ENCODE measurements at regions not wholly inside any gene's neighbourhood (a gene's known extent, or its start where the extent isn't known, plus 50 kb on each side); places are given as distances from the start of the nearest gene placed in this dataset.
A peak's percentile ranks its signal among the peaks of the same experiment; 100 is the strongest.

GRCh38 chr4:41429280-41429669, 108.7 kb upstream of the LIMCH1 start:
- no peak for DNase-seq

- DNase-seq: no peak
Observed at GRCh38 chr4:41430792-41431191, 107.2 kb upstream of the LIMCH1 start.

DNA sequence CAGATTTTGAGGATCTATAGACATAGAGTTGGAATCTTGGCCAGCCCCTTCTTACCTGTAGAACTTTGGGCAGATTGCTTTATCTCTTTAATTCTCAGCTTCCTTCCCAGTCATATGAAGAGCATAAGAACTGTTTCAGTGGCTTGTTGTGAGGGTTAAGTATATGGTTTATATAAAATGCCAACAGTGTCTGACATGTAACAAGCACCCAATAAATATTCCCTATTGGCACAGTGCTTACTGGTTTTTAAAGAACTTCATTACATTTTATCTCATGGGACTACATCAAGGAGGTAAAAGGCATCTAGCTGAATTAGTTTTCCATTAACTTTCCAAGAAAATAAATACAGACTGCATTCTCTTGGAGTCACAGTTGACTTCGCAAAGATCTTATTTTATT, 106.7 kb upstream of the LIMCH1 start:
- DNase-seq: no peak

GRCh38 chr4:41432219-41432618, 105.7 kb upstream of the LIMCH1 start:
- DNase-seq: no peak

DNA sequence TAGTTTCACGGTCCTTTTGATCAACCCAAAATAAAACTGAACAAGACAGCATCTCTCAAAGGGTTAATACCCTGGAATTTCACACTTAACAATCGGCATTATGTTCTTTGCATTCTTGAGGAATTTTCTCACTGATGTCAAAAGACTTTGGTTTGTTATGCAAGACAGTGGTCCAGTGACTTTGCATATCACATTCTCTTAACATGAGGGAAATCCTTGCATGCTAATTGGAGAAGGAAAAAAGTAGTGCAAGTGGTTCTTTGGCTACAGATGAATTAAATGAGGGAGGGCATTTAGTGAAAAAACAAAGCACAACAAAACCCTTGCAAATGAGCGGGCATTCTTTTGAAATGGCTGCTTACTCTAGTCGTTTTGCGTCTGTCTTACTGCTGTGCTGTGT, 105.1 kb upstream of the LIMCH1 start:
- DNase-seq: peak in 2 of 3 donors; percentile 10 to 38

DNA sequence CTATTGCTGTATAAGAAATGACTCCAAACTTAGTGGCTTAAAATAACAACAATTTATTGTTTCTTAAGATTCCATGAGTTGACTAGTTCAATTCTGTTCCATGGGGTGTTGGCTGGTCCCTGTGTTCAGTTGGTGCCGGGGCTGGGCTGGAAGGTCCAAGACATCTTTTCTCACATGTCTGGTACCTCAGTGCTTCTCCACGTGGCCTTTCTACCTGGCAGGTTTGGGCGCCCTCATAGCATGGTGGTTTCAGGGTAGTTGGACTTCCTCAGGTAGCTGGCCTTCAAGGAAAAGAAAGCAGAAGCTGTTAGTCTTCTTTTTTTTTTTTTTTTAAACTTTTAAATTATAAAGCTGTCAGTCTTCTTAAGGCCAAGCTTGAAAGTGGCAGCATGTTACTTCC, 104.6 kb upstream of the LIMCH1 start:
- no peak for DNase-seq

GRCh38 chr4:41435510-41435909, 102.4 kb upstream of the LIMCH1 start:
- no peak for DNase-seq

GRCh38 chr4:41436419-41436818, 101.5 kb upstream of the LIMCH1 start:
- DNase-seq: no peak

DNA sequence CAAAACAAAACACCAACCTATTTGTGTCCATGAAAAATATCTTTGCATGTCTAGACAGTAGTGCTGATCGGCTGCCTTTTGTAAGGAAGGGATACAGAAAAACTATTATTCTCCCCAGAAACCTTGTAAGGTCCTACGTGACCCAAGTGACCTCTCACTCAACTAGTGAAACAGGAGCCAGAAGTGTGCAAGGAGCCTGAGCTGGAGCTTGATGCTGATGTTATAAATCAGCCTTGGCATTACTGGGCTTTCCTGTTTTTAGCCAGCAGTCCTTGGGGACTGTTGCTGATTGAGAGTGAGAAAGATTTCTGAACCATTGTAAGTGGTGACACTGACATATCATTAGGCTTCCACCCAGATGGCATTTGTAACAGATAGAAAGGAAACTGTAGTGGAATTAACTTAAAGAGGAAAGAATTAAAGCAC, 100.8 kb upstream of the LIMCH1 start:
- DNase-seq: no peak

DNA sequence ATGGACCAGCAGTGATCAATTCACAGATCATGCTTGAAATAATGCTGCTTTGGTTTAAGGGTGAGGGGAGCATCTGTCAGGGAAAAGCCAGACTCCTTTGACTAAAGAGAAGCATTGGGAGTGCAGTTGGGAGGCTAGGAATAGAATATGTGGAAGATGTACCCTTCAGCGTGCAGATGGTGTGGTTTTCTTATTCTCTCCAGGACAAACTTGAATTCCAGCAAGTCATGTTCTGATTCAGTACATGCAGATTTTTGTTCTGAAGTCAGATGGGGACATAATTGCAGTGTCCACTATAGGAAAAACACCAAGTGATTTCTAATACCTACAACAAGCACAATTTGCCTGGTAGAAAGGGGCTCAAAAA, 99.0 kb upstream of the LIMCH1 start:
- no peak for DNase-seq

DNA sequence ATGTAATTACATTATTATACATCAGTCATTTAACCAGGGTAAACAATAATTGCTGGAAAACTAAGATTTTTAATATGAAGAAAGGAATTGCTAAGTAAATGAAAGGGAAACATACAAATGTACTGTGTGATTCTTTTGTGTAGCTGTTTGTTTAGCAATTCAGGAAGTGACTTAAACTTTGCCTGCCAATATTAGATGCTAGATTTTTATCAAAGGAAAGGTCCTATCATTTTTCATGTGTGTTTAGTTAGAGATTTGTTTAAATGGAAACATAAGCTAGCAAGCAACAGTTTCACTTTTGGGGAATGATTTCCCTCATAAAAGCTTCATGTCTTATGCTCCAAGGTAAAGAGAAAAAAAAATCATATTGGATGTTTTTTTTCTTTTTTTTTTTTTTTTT, 95.1 kb upstream of the LIMCH1 start:
- DNase-seq: no peak

DNA sequence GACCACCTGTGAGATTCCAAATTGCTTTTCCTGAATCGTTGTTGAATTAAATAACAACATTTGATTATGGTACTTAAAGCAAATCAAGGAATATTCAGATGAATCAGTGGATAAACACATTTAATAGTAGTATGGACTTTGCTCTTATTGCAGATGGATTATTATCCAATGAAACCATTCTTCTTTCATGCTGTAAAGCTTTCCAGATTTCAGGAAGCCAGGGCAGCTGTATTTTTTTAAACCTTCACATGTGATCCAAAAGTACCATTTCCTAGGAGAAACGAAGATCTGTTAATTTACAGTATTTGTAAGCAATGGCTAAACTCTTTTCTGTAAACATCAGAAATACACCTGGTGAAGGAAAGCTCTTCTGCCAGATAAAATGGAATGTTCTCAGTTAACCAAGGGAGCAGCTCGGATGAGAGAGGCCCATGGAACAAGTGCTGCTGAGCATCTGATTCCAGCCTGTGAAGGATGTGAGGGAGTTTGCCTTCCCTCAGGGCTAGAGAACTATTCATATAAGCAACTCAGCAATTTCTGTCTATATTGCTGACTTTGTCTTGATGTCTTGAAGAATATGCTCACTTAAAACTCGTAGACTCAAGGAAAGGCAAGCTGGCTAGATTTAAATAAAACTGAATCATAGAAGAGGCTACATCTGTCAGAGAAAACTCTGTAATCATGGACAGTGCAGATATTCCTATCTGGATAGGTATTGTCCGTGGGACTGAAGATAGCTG, 94.4 kb upstream of the LIMCH1 start:
- DNase-seq: no peak

GRCh38 chr4:41446391-41446790, 91.6 kb upstream of the LIMCH1 start:
- no peak for DNase-seq

GRCh38 chr4:41446981-41447725, 90.8 kb upstream of the LIMCH1 start:
- no peak for DNase-seq

GRCh38 chr4:41448934-41449333, 89.0 kb upstream of the LIMCH1 start:
- DNase-seq: no peak

GRCh38 chr4:41451961-41452360, 86.0 kb upstream of the LIMCH1 start:
- peak in 1 of 3 donors; percentile 4 for DNase-seq

GRCh38 chr4:41452484-41453225, 85.3 kb upstream of the LIMCH1 start:
- peak in 2 of 3 donors; percentile 9 to 34 for DNase-seq

DNA sequence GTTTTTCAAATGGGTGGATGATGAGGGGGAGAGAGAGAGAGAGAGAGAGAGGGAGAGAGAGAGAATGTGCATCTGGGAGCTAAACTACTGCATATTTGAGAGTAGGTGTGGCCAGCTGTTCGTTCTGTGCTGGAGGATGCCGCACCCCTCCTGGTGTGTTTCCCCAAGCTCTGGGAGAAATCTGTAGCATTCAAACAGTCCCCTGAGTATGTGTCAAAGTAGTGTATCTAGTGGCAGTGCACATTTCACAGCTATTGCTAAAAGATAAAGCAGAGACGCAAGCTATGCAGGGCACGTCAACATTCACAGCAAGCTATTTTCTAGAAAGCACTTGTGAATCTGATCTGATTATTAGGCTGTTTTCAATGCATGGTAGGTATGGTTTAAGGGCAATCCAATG, 83.5 kb upstream of the LIMCH1 start:
- DNase-seq: no peak

DNA sequence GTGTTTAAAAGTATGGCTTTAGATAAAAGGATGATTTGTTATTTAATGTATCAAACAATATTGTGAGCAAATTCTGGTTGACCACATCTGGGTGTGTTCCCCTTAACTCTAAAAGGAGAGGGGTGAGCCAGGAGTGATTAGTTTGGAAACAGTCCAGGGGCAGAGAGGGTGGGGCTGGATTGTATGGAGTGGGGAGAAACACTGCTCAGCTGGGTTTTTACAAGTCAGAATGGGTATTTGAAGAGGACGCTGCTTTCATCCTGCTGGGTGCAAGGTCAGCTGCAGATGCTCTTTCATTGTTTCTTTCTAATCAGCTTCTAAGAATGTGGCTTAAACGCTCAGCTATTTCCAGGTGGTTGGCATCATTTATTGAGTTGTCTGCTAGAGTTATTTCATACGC, 82.8 kb upstream of the LIMCH1 start:
- DNase-seq: no peak

DNA sequence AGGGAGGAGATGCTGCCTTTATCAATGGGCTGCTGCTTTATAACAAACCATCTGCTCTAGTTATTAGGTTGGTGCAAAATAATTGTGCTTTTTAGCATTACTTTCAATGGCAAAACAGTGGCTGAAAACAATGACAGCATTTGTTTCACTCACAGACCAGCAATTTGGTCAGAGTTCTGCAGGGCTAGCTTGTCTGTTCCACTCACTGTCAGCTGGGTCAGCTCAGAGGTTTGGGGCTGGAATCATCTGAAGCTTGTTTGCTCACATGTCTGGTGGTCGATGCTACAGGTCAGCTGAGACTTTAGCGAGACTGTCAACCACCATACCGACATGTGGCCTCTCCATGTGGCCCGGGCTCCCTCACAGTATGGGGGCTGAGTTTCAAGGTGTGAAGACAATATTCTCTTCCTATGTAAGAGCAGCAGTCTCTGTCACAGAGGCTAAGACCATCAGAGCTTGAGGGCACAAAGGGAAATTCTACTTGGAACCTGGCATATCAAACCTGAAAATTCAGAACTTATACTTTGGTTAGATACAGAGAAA, 81.3 kb upstream of the LIMCH1 start:
- no peak for DNase-seq

DNA sequence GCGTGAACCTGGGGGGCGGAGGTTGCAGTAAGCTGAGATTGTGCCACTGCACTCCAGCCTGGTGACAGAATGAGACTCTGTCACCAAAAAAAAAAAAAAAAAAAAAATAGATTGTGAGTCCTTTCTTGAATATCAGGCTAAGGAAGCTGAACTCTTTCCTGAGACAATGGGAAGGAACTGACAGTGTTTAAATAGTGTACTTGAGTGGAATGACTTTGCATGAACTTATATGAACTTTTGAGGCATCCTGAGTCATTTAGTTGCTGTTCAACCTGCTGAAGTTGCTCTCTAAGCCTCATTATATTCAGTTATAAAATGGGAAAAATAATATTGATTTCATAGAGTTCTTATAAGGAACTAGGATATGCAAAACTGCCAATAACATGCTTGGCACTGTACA, 79.3 kb upstream of the LIMCH1 start:
- DNase-seq: no peak

DNA sequence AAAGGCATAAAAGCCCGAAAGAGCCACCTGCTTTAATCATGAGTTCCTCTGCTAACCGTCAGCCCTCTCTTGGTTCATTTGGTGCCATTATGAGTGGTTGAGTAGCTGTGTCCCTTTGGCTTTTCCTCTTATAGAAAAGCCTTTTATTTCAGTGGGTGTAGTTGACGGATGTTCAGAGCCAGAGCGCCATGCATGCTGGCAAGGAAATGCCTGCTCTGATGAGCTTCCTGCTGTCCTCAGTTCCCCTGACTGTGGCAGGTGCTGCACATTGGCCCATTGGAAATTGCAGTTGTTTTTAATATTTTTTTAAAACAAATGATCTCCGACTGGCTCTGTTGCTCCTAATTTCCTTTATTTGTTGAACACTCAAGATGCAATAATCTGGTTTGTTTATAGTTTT, 77.3 kb upstream of the LIMCH1 start:
- DNase-seq: no peak

GRCh38 chr4:41461780-41462307, 76.1 kb upstream of the LIMCH1 start:
- DNase-seq: no peak

All from suppressor macrophage treated with lipopolysaccharide for 1 hour (primary cell).